Tibial nerve (tissue), 4 donors: ENCODE measurements at regions not wholly inside any gene's neighbourhood (a gene's known extent, or its start where the extent isn't known, plus 50 kb on each side); places are given as distances from the start of the nearest gene placed in this dataset.

Source experiments
- EP300 ChIP-seq, 2 donors: sonication (generic); formaldehyde crosslinking; IDR thresholded peaks; one replicate each; pipeline ENCODE4 v1.6.1; 2017; ENCODE audit warnings: antibody characterized with exemption in 2 of 2, mild to moderate bottlenecking in 1 of 2
- POLR2A ChIP-seq, 2 donors: fragments of 450-650 bp; IDR thresholded peaks; one replicate each; pipeline ENCODE4 v1.6.1; 2017; ENCODE audit warnings: antibody characterized with exemption in 2 of 2, mild to moderate bottlenecking in 2 of 2, moderate library complexity in 2 of 2
- TF ChIP-seq, protein P1 (sequence below), 5 experiments: fragments of 200-600 bp in 3 of 5; fragments of 450-650 bp in 2 of 5; sonication (generic) in 3 of 5; IDR thresholded peaks; one replicate each; pipeline ENCODE4 v1.5.1; 2016 to 2019; ENCODE audit warnings: antibody characterized with exemption in 5 of 5, mild to moderate bottlenecking in 3 of 5, moderate library complexity in 2 of 5

DNA sequence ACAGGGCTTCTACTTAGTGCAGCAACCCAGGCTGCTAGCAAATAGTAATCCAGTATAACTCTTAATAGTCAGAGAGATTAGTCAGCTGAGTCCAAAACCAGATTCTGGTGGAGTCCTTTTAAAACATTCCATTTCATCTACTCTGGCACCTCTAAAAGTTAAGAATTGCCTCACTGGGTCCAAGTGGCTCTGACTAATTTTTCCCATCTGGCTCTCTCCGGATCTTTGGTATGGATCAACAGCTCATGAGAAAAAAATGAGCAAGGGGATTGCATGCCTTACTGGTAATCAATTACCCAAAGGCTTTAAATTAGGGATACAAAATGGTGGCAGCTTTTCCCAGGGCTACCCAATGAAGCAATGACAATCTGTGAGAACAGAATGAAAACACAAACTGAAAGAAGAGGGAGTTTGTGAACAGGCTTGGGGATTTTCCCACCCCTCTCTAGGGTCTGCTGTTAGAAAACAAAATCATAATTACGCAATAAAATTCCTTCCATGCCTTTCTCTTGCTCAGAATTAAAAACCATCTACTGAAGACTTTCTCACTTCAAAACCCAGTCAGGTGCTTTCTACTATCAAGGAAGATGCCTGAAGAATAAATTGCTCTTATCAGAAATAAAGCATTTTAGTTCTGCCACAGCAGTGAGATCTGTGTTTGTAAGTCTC is 84.6 kb upstream of the PMFBP1 start:
- TF ChIP-seq, protein P1, sequence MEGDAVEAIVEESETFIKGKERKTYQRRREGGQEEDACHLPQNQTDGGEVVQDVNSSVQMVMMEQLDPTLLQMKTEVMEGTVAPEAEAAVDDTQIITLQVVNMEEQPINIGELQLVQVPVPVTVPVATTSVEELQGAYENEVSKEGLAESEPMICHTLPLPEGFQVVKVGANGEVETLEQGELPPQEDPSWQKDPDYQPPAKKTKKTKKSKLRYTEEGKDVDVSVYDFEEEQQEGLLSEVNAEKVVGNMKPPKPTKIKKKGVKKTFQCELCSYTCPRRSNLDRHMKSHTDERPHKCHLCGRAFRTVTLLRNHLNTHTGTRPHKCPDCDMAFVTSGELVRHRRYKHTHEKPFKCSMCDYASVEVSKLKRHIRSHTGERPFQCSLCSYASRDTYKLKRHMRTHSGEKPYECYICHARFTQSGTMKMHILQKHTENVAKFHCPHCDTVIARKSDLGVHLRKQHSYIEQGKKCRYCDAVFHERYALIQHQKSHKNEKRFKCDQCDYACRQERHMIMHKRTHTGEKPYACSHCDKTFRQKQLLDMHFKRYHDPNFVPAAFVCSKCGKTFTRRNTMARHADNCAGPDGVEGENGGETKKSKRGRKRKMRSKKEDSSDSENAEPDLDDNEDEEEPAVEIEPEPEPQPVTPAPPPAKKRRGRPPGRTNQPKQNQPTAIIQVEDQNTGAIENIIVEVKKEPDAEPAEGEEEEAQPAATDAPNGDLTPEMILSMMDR (IDR thresholded peaks at IDR 0.05): no peak
- TF ChIP-seq EP300 (IDR thresholded peaks at IDR 0.05): no peak
- no peak for TF ChIP-seq POLR2A (IDR thresholded peaks at IDR 0.05)
